ENCODE measurements at regions not wholly inside any gene's neighbourhood (a gene's known extent, or its start where the extent isn't known, plus 50 kb on each side); places are given as distances from the start of the nearest gene placed in this dataset.

DNA sequence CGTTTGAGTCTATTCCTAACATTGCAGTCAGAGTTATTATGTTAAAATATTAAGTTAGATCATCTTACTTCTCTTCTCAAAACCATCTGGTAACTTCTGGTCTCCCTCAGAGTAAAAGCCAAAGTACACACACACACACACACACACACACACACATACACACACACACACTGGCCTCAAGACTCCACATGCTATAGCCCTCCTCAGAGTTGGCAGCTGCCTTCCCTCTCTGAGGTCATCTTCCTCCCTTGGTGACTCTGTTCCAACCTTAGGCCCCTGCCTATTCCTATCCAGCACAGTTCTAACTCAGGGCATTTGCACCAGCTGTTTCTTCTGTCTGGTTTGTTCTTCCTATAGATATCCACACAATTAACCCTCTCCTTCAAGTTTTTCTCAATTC, 272.0 kb upstream of the SESN3 start:
- H3K9me3 Mint-ChIP-seq = peaks cover 0 to 3% (median 0%) of the 10 kb centered on the region in 7 donors
- H3K27ac Mint-ChIP-seq = peak overlapping the region in 1 of 3 donors; percentile 11

DNA sequence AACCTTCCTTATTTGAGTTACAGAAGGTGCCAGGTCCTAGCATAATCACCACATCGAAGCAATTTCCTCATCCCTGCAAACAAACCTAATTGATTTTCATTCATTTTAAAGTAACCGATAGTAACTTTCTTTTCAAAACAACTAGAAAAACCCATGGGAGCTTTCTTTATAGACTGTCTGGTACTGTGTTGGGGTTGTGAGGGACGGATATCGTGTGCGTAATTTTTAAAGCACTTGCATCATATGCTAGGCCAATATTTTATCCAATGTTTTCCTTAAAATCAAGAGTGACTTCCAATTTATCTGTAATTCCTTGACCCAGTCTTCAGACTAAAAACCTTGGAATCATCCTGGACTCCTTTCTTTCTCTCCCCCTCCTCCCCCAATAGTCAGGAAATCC, 271.5 kb upstream of the SESN3 start:
- Mint-ChIP-seq H3K9me3 (peaks cover 0 to 3% (median 0%) of the 10 kb centered on the region in 7 donors), H3K4me3 (no peak overlapping the region), H3K27me3 (peaks cover 4% of the 10 kb centered on the region), H3K36me3 (no peaks in the 10 kb centered on the region), H3K27ac (peak overlapping the region in 1 of 3 donors; percentile 11), H3K4me1 (peaks cover 0 to 7% (median 3%) of the 10 kb centered on the region in 4 donors)
- Histone ChIP-seq H3K27ac (ENCODE audit: insufficient read depth, low read length, poor library complexity, severe bottlenecking) (no peak overlapping the region), H3K4me3 (ENCODE audit: low read depth, low read length) (no peak overlapping the region), H3K36me3 (ENCODE audit: control insufficient read depth, insufficient read depth, low read length) (no peaks in the 10 kb centered on the region), H3K4me1 (ENCODE audit: control insufficient read depth, insufficient read depth, low read length, poor library complexity, severe bottlenecking) (no peaks in the 10 kb centered on the region), H3K9me3 (ENCODE audit: control insufficient read depth in 2 of 2, low read length in 2 of 2) (no peaks in the 10 kb centered on the region), H3K27me3 (ENCODE audit: control insufficient read depth, insufficient read depth, low read length) (no peaks in the 10 kb centered on the region)
- DNase-seq (no peak), ATAC-seq (ENCODE audit: low read depth in 2 of 2) (no peak)

More for the DNA sequence above, 272.0 kb upstream of the SESN3 start:
- H3K27me3 ChIP-seq (ENCODE audit: control insufficient read depth, insufficient read depth, low read length) = no peaks in the 10 kb centered on the region
- no peak overlapping the region for H3K4me3 ChIP-seq (ENCODE audit: low read depth, low read length)
- Mint-ChIP-seq H3K4me1 (peaks cover 0 to 10% (median 3%) of the 10 kb centered on the region in 4 donors), H3K36me3 (no peaks in the 10 kb centered on the region), H3K4me3 (no peak overlapping the region), H3K27me3 (peaks cover 4% of the 10 kb centered on the region)
- no peak for ATAC-seq (ENCODE audit: low read depth in 2 of 2)
- no peaks in the 10 kb centered on the region for H3K36me3 ChIP-seq (ENCODE audit: control insufficient read depth, insufficient read depth, low read length)
- H3K4me1 ChIP-seq (ENCODE audit: control insufficient read depth, insufficient read depth, low read length, poor library complexity, severe bottlenecking) = no peaks in the 10 kb centered on the region
- H3K9me3 ChIP-seq (ENCODE audit: control insufficient read depth in 2 of 2, low read length in 2 of 2) = no peaks in the 10 kb centered on the region
- DNase-seq = no peak
- no peak overlapping the region for H3K27ac ChIP-seq (ENCODE audit: insufficient read depth, low read length, poor library complexity, severe bottlenecking)

DNA sequence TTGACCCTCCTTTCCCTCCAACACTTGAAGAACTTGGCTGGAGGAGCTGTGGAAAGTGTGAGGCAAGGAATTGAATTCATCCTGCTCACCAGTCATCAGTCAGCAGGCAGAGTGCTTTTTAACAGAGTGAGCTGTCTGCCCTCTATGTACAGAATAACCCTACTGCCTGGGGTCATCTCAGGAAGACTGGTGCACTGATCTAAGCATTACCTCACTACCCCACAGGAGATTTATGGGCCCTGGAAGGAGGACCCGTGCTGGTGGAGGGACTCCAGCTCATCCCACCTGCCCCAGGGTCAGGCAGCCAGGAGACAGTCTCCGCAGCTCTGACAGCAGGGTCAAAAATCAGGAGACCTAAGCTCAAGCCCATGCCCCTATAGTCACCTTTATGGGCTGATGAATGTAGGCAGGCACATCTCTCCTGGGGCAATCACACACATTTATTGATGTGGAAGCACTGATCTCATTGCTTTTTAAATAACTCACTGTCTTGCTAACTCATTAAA, 270.8 kb upstream of the SESN3 start:
- Histone ChIP-seq H3K4me1 (ENCODE audit: control insufficient read depth, insufficient read depth, low read length, poor library complexity, severe bottlenecking) (no peaks in the 10 kb centered on the region), H3K27ac (ENCODE audit: insufficient read depth, low read length, poor library complexity, severe bottlenecking) (no peak overlapping the region), H3K9me3 (ENCODE audit: control insufficient read depth in 2 of 2, low read length in 2 of 2) (no peaks in the 10 kb centered on the region), H3K27me3 (ENCODE audit: control insufficient read depth, insufficient read depth, low read length) (no peaks in the 10 kb centered on the region), H3K36me3 (ENCODE audit: control insufficient read depth, insufficient read depth, low read length) (no peaks in the 10 kb centered on the region), H3K4me3 (ENCODE audit: low read depth, low read length) (no peak overlapping the region)
- ATAC-seq (ENCODE audit: low read depth in 2 of 2) (no peak), DNase-seq (no peak)
- peaks cover 0 to 9% (median 3%) of the 10 kb centered on the region in 4 donors for H3K4me1 Mint-ChIP-seq
- peaks cover 0 to 2% (median 0%) of the 10 kb centered on the region in 7 donors for H3K9me3 Mint-ChIP-seq
- H3K4me3 Mint-ChIP-seq = no peak overlapping the region
- no peak overlapping the region for H3K27ac Mint-ChIP-seq
- H3K36me3 Mint-ChIP-seq = peaks cover 4% of the 10 kb centered on the region
- peaks cover 4% of the 10 kb centered on the region for H3K27me3 Mint-ChIP-seq

DNA sequence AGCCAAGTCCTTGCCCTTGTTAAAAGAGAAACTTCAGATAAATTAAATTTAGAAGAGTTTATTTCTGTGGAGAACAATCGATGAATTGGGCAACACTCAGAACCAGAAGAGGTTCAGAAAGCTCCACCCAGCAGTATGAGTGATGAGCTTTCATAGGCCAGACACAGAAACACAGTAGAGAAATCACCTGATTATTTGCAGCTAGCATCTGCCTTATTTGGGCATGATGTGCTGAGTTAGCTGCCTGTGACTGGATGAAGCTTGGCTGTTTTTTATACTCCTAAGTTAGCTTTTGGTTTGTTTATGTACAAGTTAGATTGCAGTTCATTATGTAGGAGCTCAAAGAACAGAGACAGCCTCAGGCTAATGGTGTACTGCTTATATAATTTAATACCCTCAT, 269.5 kb upstream of the SESN3 start:
- Histone ChIP-seq H3K9me3 (ENCODE audit: control insufficient read depth in 2 of 2, low read length in 2 of 2) (no peaks in the 10 kb centered on the region), H3K4me3 (ENCODE audit: low read depth, low read length) (no peak overlapping the region), H3K27ac (ENCODE audit: insufficient read depth, low read length, poor library complexity, severe bottlenecking) (no peak overlapping the region), H3K4me1 (ENCODE audit: control insufficient read depth, insufficient read depth, low read length, poor library complexity, severe bottlenecking) (no peaks in the 10 kb centered on the region), H3K36me3 (ENCODE audit: control insufficient read depth, insufficient read depth, low read length) (no peaks in the 10 kb centered on the region), H3K27me3 (ENCODE audit: control insufficient read depth, insufficient read depth, low read length) (no peaks in the 10 kb centered on the region)
- peaks cover 0 to 6% (median 2%) of the 10 kb centered on the region in 4 donors for H3K4me1 Mint-ChIP-seq
- H3K4me3 Mint-ChIP-seq = no peak overlapping the region
- peaks cover 4% of the 10 kb centered on the region for H3K36me3 Mint-ChIP-seq
- no peaks in the 10 kb centered on the region for H3K27me3 Mint-ChIP-seq
- H3K27ac Mint-ChIP-seq = peak overlapping the region in 1 of 3 donors; percentile 36
- DNase-seq = peak in 1 of 3 donors; percentile 11
- H3K9me3 Mint-ChIP-seq = peaks cover 0 to 1% (median 0%) of the 10 kb centered on the region in 7 donors
- no peak for ATAC-seq (ENCODE audit: low read depth in 2 of 2)

DNA sequence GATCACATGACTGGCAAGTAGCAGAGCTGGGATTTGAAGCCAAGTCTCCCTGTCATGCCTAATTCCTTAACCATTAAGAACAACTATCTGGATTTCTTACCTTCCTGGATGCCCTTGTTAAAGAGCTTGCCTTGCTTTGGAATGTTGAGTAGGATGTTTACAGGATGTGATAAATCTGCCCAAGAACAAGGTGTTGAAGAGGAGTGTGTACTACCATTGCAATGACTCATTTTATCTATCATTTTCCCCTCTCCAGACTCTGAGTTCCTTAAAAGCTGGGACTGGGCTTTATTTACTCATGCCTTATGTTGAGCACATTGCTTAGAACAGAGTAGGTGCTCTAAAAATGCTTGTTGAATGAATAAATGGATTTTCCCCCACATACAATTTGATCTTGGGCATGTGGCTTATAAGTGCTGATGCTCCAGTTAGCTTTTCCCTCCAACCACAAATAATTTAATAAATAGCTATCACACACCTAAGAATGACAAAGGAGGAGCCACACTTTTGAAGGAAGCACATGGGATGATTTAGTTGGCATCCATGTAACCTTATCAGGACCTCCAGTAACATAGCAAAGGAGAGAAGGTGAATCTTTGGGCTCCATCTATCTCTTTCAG, 268.6 kb upstream of the SESN3 start:
- Histone ChIP-seq H3K9me3 (ENCODE audit: control insufficient read depth in 2 of 2, low read length in 2 of 2) (no peaks in the 10 kb centered on the region), H3K4me1 (ENCODE audit: control insufficient read depth, insufficient read depth, low read length, poor library complexity, severe bottlenecking) (no peaks in the 10 kb centered on the region), H3K27ac (ENCODE audit: insufficient read depth, low read length, poor library complexity, severe bottlenecking) (no peak overlapping the region), H3K4me3 (ENCODE audit: low read depth, low read length) (no peak overlapping the region), H3K27me3 (ENCODE audit: control insufficient read depth, insufficient read depth, low read length) (no peaks in the 10 kb centered on the region), H3K36me3 (ENCODE audit: control insufficient read depth, insufficient read depth, low read length) (no peaks in the 10 kb centered on the region)
- peaks cover 0 to 6% (median under 1%) of the 10 kb centered on the region in 4 donors for H3K4me1 Mint-ChIP-seq
- H3K36me3 Mint-ChIP-seq = peaks cover 4% of the 10 kb centered on the region
- H3K4me3 Mint-ChIP-seq = no peak overlapping the region
- H3K27ac Mint-ChIP-seq = peak overlapping the region in 2 of 3 donors; percentile 36 to 64
- no peaks in the 10 kb centered on the region for H3K27me3 Mint-ChIP-seq
- peaks cover 0 to 2% (median 0%) of the 10 kb centered on the region in 7 donors for H3K9me3 Mint-ChIP-seq
- ATAC-seq (ENCODE audit: low read depth in 2 of 2) (no peak), DNase-seq (no peak)

DNA sequence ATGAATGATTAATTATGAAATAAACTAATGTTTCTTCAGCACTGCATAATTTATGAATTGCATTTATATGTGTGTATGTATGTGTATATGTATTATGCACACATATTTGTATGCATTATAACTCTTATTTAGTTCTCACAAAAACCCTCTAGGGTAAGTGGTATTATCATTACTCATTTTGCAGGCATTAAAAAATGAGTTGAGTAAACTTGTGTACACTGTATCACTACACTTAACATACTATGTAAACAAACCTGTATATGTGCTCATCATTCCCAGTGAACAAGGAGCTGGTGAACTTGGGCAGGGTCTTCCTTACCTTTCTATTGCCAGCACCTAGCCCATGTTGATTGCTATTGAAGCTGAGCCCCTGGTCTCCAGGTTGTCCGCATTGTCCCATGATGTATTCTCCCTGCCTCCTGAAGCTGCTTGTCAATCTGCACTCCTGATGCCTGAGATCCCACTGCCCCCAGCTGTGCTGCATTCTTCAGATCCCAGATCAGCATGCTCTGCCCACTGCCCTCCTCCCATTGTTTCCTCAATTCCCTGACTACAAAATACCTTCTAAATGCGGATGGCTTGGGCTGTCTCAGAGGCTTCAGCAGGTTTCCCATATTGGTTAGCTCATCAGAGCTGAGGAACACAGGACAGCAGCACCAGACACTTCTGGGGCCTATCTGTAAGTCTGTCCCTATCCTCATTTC, 267.9 kb upstream of the SESN3 start:
- H3K4me1 Mint-ChIP-seq = peaks cover 0 to 6% (median under 1%) of the 10 kb centered on the region in 4 donors
- ATAC-seq (ENCODE audit: low read depth in 2 of 2) (no peak), DNase-seq (no peak)
- H3K4me3 ChIP-seq (ENCODE audit: low read depth, low read length) = no peak overlapping the region
- H3K27me3 ChIP-seq (ENCODE audit: control insufficient read depth, insufficient read depth, low read length) = no peaks in the 10 kb centered on the region
- H3K36me3 Mint-ChIP-seq = peaks cover 4% of the 10 kb centered on the region
- no peaks in the 10 kb centered on the region for H3K36me3 ChIP-seq (ENCODE audit: control insufficient read depth, insufficient read depth, low read length)
- H3K9me3 ChIP-seq (ENCODE audit: control insufficient read depth in 2 of 2, low read length in 2 of 2) = no peaks in the 10 kb centered on the region
- peak overlapping the region in 2 of 3 donors; percentile 64 to 76 for H3K27ac Mint-ChIP-seq
- no peaks in the 10 kb centered on the region for H3K4me1 ChIP-seq (ENCODE audit: control insufficient read depth, insufficient read depth, low read length, poor library complexity, severe bottlenecking)
- H3K27me3 Mint-ChIP-seq = no peaks in the 10 kb centered on the region
- peaks cover 0 to 2% (median 0%) of the 10 kb centered on the region in 7 donors for H3K9me3 Mint-ChIP-seq
- no peak overlapping the region for H3K4me3 Mint-ChIP-seq
- H3K27ac ChIP-seq (ENCODE audit: insufficient read depth, low read length, poor library complexity, severe bottlenecking) = no peak overlapping the region

DNA sequence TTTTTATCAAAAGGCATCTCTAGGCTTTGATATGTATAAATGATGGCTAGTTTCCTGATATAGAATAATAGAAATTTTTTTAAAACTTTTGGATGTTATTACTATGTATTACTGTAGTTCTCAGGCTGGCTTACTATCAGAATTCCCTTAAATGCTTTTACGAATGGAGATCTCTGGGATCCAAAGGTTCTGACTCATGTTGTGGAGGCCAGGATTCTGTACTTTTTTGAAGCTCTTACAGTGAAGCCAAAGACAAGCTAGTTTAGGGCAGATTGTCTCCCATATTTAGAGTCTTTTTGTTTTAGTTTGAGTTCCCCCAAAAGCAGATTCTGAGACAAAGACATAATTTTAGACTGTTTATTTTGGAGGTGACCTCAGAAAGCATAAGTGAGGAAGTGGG, 265.9 kb upstream of the SESN3 start:
- no peaks in the 10 kb centered on the region for H3K4me1 ChIP-seq (ENCODE audit: control insufficient read depth, insufficient read depth, low read length, poor library complexity, severe bottlenecking)
- no peak for ATAC-seq (ENCODE audit: low read depth in 2 of 2)
- H3K27ac ChIP-seq (ENCODE audit: insufficient read depth, low read length, poor library complexity, severe bottlenecking) = no peak overlapping the region
- H3K36me3 ChIP-seq (ENCODE audit: control insufficient read depth, insufficient read depth, low read length) = no peaks in the 10 kb centered on the region
- H3K9me3 ChIP-seq (ENCODE audit: control insufficient read depth in 2 of 2, low read length in 2 of 2) = no peaks in the 10 kb centered on the region
- H3K27ac Mint-ChIP-seq = no peak overlapping the region
- no peak overlapping the region for H3K4me3 ChIP-seq (ENCODE audit: low read depth, low read length)
- peaks cover 0 to 6% (median 0%) of the 10 kb centered on the region in 4 donors for H3K4me1 Mint-ChIP-seq
- no peak for DNase-seq
- peaks cover 0 to 4% (median 1%) of the 10 kb centered on the region in 7 donors for H3K9me3 Mint-ChIP-seq
- no peaks in the 10 kb centered on the region for H3K27me3 ChIP-seq (ENCODE audit: control insufficient read depth, insufficient read depth, low read length)
- no peaks in the 10 kb centered on the region for H3K27me3 Mint-ChIP-seq
- H3K4me3 Mint-ChIP-seq = no peak overlapping the region
- H3K36me3 Mint-ChIP-seq = peaks cover 4% of the 10 kb centered on the region

Data from CD4-positive, CD25-positive, alpha-beta regulatory T cell (primary cell).